GM19372 (cell line): ENCODE measurements at regions not wholly inside any gene's neighbourhood (a gene's known extent, or its start where the extent isn't known, plus 50 kb on each side); places are given as distances from the start of the nearest gene placed in this dataset.
"Not testable (repeated sequence)": the region's sequence is repeated elsewhere in the genome, so short reads cannot be mapped to it uniquely, and the experiment has no call there.

ENCODE experiments used
- ATAC-seq: cut with Tn5 transposase; IDR thresholded peaks from one replicate; pipeline ENCODE4 v1.9.1; 2021; ENCODE audit warnings: mild to moderate bottlenecking, low read depth, moderate library complexity; ENCODE audit not compliant: unreplicated experiment

DNA sequence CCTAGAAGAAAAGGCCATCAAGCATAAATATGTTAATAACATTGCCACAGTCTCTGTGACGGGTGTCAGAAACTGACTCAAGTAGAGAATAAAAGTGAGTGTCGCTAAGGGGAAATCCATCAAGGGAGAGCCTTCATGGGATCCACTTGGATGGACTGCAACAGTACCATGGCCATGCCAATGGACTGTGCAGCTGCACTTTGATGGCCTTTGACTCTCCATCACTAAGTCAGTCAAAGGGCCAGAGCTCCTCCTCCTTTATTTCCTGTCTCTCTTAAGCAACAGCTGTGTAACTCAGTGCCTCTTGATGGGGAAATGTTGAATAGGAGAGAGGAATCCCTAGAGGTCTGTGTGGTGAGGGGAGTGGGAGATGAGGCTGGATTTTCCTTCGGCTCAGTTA is 335.2 kb downstream of the BMP4 start:
- no peak for ATAC-seq

DNA sequence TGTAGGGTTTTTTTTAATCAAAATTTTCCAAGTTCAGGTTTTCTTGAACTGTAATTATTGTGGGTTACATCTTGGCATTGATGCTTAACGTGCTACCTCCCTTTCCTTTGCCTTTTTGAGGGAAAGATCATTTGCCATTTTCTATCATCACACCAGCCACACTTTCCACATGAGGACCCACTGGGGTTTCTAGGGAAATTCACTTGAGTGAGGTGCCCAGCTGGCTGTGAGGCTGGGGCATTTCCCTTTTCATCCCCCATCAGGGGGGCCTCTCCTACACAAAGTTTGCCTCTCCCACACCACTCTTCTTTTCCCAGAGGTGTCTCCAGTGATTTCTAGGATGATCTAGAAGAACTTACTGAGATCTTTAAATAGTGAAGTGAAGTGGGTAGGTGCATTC is 335.7 kb downstream of the BMP4 start:
- no peak for ATAC-seq

DNA sequence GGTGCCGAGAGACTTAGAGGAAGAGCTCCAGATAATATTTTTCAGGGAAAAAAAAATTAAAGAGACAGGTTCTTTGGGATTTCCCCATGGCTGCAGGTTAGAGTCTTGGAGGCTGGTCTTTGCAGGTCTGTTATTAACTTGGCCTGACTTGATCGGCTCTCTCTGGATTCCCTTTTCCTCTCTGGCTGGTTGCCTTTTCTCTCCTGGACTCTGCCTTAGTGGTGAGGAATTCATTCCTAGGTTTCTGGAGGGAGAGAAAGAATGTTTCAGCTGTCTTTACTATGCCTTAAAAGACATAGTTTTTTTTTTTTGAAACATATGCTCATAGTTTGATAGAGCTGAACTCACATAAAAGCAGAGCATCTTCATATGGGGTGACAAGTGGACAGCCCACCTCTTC is 336.3 kb downstream of the BMP4 start:
- no peak for ATAC-seq

DNA sequence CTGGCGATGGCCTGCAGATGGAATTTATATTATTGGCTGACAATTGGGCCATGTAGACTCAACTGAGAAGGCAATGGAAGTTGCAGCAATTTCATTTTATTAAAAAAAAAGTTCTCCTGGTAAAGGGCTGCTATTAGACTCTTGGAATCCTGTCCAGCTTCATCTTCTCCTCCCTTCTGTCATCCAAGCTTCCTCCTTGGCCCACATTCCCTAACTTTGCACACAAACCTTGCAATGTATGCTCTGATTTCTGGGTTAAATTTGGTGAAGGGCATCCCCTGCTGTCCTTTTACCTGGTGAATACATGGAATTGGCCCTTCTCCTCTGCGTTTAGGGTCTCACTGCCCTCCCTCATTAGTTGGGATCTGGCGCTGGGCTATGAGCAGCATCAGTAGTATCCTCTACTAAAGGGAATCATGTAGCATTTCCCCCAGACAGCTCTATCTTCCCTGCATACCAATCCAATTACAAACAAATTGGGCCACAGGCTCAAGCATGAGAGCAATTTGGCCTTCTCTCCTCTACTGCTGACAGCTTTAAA is 336.9 kb downstream of the BMP4 start:
- ATAC-seq = no peak

DNA sequence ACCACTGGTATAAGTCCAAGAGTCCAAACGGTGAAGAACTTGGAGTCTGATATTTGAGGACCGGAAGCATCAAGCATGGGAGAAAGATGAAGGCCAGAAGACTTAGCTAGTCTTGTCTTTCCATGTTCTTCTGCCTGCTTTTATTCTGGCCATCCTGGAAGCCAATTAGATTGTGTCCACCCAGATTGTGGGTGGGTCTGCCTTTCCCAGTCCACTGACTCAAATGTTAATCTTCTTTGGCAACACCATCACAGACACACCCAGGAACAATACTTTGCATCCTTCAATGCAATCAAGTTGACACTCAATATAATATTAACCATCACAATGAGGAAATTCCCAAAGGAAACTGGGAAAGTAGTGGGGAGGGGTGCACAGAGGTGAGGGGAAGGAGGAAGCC is 340.1 kb downstream of the BMP4 start:
- ATAC-seq = not testable (repeated sequence)

DNA sequence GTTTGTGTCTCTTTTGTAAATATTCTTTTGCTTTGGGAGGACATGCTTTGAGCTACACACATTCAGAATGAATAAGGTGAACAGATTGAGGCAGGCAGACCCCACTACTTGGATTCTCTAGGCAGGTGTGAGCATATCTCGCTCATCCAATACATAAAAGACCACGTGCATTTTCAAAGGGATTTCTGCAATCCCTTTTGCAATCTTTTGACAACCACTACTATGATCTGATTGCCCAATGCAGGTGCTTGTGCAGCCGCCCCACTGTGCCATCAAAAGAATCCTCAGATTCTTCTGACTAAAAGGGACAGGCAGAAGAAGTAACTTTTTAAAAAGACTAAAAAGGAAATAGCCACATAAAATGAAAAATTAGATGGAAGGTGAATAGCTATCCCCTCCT is 341.4 kb downstream of the BMP4 start:
- ATAC-seq = no peak

DNA sequence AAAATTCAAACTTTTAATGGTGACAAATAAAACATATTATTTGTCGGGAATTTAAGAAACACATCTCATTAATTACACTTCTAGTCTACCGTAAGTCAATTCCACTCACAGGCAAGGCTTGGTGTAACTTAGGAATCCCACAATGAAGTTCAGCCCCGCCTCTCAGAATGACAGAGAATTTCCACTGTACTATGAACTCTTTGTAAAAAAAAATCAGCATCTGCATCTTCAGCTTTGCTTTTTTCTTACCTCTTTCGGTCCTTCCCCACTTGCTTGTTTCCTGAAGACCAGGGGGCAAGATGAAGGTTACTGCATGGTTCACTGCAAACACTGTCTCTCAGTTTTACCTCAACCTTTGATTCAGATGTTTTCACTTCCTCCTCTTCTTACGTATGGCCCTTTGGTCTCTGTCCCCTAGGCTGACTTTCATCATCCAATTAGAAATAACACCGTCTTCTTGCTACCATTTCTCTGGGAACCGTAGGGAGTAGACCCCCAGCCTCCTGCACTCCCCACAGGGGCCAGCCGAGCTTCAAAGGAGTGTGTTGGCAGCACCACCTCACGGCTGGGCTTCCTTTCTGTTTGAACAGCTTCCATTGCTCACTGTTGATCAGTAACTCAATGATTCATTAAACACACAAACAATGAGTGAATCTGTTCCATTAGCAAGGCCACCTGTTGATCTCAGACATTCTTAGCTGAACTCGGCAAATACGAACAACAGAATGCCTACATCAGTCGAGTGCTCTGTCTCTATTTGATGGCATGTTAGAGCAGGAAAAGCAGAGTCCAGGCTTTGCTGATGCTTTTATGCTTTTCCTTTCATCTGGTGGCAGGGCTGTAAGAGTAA is 343.0 kb downstream of the BMP4 start:
- peak; percentile 96 for ATAC-seq

DNA sequence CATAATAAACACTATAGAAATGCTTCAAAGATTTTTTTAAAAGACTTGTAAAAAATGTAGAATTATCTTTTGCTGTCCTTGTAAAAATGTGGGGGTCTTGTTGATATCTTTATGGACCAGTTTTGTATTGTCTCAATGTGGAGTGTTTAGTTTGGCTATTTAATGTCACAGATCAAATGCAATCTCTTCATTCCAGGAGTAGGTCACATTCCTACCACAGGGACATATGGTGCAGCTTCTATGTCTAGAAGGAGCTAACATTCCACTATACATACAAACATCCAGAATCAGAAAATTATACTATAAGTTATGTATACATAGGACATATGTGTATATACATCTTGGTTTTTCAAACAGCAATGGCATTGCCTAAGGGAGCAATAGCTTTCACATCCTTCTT is 345.7 kb downstream of the BMP4 start:
- no peak for ATAC-seq

DNA sequence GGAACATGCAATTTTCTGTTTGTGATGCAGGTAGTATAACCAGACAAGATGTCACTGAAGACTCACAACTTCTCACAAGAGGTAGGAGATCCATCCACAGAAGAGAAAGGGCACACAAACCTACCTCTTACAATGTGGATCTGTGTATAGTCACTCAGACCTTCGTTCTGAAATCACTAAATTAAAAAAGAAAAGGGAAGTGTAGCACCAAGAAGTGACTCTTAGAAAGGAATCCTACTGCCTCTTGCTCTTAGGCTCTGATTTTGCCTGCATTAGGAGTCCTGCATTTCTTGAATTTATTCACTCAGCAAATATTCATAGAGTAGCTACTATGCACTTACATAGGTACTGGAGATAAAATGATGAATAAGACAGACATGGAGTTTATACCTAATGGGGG is 347.6 kb downstream of the BMP4 start:
- ATAC-seq = no peak

DNA sequence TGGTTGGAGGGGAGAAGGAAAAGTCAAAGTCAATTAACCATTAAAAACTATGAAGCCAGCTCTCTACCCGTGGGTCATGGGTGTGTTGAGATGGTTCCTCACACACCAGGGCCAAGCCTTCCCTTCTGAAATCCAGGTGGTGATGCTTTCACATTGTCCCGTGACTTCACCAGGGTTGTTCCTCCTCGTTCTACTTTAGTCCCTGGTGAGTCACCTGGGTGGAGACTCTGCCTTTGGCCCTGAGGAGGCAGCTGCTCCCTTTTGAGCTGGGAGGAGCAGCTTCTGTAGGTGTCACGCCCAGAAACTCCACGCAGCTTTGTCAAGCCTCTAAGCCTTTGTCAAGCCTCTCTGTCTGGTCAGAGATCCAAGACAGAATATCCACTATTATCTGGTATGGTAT is 348.3 kb downstream of the BMP4 start:
- no peak for ATAC-seq

DNA sequence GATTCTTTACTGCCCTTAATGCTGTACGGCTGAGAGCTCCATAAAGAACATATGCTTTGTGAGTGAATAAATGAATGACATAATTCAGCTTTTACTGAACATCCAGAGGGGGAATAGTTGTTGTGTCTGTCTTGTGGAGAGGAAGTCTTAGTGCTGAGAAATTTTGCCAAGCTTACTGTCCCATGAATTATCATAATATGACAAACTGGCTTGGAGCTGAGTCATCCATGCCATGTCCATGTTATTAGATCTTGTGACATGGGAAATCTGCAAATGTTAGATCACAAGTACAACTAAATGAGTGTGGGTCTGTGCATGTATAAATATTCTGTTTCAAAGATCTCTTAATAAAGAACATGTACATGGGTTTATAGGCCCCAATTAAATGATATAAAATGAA is 350.4 kb downstream of the BMP4 start:
- ATAC-seq = no peak

DNA sequence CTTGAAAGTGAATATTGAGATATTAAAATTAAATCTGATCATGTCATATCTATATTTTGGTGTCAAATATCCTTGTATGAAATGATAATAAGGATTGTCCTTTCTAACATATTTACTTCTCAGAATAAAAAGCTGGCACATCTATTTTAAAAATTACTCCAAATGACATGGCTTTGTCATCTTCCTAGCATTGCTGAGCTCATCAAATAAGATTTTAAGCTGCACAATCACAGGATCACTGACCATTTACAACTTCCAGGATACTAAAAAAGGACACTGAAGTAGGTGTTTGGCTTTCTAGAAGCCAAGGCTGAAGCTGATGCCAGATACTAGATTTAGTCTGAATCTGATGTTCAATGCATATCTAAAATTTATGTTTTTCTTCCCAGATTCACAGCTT is 351.1 kb downstream of the BMP4 start:
- no peak for ATAC-seq

DNA sequence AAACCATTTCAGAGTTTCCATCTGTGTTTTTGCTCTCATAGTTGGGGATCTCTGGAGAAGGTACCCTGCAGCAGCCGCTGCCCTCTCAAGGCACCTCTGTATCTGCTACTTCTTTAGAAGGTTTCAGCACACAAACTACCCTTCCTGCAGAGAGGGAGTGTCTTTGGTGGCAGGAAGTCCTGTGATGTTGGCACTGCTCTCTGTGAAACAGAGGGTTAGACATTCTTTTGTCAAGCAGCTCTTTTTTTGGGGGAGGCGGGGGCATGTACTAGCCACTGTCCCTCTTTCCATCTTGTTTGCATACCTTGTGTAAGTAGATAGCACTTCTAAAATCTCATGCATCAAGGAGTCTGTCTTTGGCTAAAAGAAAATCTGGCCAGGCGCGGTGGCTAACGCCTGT is 352.6 kb downstream of the BMP4 start:
- no peak for ATAC-seq

DNA sequence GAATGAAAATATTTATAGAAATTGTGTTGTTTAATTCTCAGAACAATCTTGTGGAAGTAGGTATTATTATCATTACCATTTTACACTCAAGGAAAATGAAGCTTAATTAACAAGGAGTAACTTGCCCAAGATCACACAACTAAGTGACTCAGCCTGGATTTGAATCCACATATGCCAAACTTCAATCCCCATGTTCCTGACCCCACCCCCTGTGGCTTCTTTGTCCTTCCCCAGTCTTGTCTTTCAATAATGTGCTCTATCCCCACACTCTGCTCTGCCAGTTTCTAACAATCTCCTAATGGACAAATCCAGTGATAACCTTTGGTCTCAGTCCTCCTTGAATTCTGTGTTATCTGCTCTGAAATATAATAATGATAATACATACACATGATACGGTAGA is 355.2 kb downstream of the BMP4 start:
- ATAC-seq = no peak

DNA sequence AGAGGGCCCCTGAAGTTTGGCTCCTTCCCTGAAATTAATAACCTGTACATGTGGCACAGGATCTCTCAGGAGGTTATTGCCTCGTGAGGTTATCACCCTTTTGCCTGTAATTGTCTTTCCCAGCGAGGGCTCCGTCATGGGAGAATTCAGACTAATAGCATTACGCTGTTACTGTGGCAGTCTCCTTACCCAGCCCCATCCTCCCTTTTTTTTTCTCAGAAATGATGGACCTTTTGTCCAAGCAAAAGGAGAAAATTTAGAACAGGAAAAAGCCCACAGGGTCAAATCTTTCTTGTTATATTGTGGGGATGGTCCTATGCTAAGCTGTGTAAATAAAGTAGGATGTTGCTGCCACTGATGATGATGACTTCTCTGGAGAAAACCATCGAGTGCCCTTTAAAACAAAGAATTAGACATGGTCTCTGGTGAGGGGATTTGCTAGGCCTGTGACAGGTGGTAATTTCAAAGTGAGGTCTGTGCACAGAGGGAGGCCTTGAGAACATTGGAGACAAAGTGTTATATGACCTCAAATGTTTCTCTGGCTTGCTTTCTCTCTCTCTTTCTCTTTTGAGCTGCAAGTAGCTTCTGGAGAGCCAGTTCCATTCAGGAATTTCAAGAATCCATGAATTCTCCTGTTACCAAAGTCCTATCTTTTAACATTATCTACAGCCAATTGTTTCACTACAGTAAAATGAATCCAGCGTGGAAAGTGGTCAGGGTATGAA is 357.2 kb downstream of the BMP4 start:
- ATAC-seq = no peak

DNA sequence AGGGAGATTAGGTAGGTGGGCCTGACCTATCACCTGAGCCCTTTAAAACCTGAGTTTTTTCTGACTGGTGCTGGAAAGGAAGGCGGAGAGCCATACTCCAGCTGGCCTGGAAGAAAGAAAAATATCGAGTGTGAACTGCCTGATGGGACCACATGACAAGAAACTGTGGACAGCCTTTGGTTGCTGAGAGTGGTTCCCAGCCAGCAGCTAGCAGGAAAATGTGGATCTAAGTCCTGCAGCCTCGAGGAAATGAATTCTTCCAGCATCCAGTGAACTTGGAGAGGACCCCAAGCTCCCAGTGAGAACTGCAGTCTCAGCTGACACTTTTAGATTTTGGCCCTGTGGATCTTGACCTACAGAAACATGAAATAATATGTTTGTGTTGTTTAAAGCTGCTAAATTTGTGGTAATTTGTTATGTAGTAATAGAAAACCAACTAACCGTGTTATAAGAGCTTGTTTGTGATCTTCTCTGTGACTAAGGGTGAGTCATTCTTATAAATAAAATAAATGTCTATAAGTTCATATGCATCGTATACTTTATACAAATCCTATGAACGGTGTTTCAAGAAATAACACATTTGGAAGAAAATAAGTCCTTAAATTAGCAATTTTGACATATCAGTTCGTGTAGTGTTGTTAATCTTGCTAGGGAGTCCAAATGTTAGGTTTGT is 359.6 kb downstream of the BMP4 start:
- ATAC-seq = no peak

DNA sequence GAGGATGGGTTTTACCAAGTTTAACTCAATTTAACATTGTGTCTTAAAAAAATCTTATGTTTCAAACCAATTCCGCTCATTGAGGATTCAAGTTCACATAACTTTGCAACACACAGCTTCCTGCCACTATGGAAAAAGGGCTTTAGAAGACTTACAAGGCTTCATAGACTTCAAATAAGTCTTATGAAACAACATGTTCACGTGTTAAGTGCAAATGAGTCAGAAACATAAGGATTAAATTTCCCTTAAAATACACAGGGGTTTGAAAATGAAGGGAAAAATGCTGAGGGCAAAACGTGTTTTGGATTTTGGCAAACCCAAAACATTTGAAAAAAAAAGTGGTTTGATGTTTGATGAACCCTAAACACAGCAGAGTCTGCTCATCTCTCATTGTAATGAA is 364.8 kb downstream of the BMP4 start:
- no peak for ATAC-seq

DNA sequence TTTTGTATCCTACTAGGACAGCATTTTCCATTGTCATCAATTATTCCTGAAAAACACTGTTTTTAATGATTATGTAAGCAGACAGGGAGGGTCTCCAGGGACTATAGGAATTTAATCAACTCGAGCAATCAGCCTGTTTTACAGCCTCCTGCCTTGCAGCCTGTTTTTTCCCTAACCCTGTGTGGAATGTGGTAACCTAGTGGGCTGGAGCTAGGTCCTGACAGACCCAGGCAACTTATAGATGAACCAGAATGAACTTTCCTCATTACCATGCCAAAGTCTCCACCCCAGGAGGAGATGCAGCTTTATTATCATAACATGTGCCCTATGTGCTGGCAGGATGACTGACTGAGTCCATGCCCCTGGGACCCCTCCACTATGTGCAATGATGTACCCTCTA is 375.1 kb downstream of the BMP4 start:
- no peak for ATAC-seq

DNA sequence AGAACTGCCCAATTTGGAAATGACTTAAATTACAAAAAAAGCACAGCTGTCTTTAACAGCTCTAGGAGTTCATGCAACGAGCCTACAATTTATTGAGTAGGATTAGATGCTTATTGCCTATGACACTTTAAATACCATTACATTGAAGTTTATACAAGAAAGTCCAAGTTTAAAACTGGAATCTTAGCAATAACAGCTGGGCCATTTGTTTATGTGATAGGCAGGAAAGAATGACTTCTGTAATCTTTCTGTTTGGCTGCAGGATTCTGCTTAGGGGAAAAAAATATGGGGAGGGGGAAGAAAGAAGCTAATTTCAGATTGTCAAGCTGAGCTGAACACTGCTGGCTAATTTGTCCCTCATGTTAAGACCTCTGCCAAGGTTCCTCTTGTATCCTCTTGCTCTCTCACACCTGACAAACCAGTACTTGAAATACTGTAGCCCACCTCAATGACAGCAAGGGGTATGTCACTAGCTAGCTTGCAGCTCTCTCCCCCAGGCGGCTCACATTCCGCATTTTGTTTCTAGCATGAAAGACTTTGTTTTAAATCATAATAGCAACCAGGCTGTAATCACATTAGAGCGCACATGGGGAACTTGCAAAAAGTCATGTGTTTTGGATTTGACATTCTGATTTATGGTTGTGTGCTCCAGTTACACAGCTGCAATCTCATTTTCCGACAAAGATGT is 384.8 kb downstream of the BMP4 start:
- no peak for ATAC-seq
